Endothelial cell (in vitro differentiated cells): ENCODE measurements at regions not wholly inside any gene's neighbourhood (a gene's known extent, or its start where the extent isn't known, plus 50 kb on each side); places are given as distances from the start of the nearest gene placed in this dataset.

Experiments
- DNase-seq: peaks from one replicate; pipeline ENCODE4 v3.0.0; 2021; ENCODE audit warnings: low spot score
- H3K27ac Mint-ChIP-seq: one replicate; pipeline ENCODE4 v1.8.0; 2021; ENCODE audit warnings: mixed read lengths, inconsistent platforms; ENCODE audit not compliant: unreplicated experiment
- H3K27me3 Mint-ChIP-seq: one replicate; pipeline ENCODE4 v1.8.0; 2021; ENCODE audit warnings: mild to moderate bottlenecking, moderate library complexity, mixed read lengths, inconsistent platforms; ENCODE audit not compliant: unreplicated experiment
- H3K36me3 Mint-ChIP-seq: one replicate; pipeline ENCODE4 v1.8.0; 2021; ENCODE audit warnings: mild to moderate bottlenecking, low read depth, mixed read lengths, inconsistent platforms; ENCODE audit not compliant: unreplicated experiment
- H3K4me1 Mint-ChIP-seq: one replicate; pipeline ENCODE4 v1.8.0; 2021; ENCODE audit warnings: mild to moderate bottlenecking, mixed read lengths, inconsistent platforms; ENCODE audit not compliant: unreplicated experiment
- H3K4me3 Mint-ChIP-seq: one replicate; pipeline ENCODE4 v1.8.0; 2021; ENCODE audit warnings: mild to moderate bottlenecking, mixed read lengths, inconsistent platforms; ENCODE audit not compliant: unreplicated experiment
- H3K9me3 Mint-ChIP-seq: one replicate; pipeline ENCODE4 v1.8.0; 2021; ENCODE audit warnings: mixed read lengths, inconsistent platforms; ENCODE audit not compliant: unreplicated experiment
- TF ChIP-seq, protein P1 (sequence below): fragments of 200-600 bp; sonication (generic); IDR thresholded peaks from one replicate; pipeline ENCODE4 v1.5.0; 2021; ENCODE audit warnings: antibody characterized with exemption; ENCODE audit not compliant: unreplicated experiment

DNA sequence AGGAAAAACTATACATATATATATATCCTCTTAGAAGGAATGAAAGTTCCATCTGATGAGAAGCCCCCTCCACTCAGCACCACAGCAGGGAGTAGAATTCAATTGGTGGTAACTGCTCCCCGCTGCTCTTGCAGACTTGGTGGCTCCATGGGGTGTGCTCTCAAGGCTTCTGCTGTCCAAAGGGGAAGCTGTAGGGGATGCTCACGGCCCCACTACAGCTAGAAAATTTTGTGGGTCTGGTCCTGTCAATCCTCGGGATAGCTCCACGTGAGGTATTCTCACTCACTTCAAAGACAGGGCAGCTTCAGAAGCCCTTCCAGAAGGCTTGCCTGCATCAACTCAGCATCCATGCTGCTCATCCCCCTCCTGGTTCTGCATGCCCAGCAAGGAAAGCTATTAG is 247.2 kb downstream of the CETN3 start:
- no peaks in the 10 kb centered on the region for H3K27me3 Mint-ChIP-seq
- peaks cover 17% of the 10 kb centered on the region for H3K4me1 Mint-ChIP-seq
- TF ChIP-seq, protein P1, sequence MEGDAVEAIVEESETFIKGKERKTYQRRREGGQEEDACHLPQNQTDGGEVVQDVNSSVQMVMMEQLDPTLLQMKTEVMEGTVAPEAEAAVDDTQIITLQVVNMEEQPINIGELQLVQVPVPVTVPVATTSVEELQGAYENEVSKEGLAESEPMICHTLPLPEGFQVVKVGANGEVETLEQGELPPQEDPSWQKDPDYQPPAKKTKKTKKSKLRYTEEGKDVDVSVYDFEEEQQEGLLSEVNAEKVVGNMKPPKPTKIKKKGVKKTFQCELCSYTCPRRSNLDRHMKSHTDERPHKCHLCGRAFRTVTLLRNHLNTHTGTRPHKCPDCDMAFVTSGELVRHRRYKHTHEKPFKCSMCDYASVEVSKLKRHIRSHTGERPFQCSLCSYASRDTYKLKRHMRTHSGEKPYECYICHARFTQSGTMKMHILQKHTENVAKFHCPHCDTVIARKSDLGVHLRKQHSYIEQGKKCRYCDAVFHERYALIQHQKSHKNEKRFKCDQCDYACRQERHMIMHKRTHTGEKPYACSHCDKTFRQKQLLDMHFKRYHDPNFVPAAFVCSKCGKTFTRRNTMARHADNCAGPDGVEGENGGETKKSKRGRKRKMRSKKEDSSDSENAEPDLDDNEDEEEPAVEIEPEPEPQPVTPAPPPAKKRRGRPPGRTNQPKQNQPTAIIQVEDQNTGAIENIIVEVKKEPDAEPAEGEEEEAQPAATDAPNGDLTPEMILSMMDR, result no peak
- no peak for DNase-seq
- H3K4me3 Mint-ChIP-seq, result no peak overlapping the region
- H3K36me3 Mint-ChIP-seq, result no peaks in the 10 kb centered on the region
- H3K27ac Mint-ChIP-seq, result no peak overlapping the region
- H3K9me3 Mint-ChIP-seq, result no peaks in the 10 kb centered on the region

DNA sequence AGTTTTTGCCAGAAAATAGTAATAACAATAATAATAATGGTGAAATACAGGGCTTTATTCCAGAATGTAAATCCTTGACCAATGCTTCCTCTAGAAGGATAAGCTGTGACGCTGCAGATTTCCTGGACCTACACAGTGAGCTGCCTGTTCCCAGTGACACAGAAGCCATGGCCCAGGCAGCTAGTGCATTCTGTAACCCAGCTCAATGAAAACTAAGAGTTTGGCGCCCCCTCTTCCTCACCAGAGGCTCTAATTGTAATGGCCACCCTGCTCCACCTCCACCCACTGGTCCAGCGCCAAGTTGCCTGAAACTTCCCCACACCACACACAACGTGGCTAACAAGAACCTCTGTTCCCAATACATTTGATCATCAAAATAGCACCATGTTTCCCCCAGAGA is 248.1 kb downstream of the CETN3 start:
- Mint-ChIP-seq H3K4me3 (no peak overlapping the region), H3K36me3 (no peaks in the 10 kb centered on the region), H3K27ac (no peak overlapping the region), H3K27me3 (no peaks in the 10 kb centered on the region), H3K4me1 (peaks cover 20% of the 10 kb centered on the region), H3K9me3 (no peaks in the 10 kb centered on the region)
- DNase-seq, result peak; percentile 52
- TF ChIP-seq, protein P1, result no peak

DNA sequence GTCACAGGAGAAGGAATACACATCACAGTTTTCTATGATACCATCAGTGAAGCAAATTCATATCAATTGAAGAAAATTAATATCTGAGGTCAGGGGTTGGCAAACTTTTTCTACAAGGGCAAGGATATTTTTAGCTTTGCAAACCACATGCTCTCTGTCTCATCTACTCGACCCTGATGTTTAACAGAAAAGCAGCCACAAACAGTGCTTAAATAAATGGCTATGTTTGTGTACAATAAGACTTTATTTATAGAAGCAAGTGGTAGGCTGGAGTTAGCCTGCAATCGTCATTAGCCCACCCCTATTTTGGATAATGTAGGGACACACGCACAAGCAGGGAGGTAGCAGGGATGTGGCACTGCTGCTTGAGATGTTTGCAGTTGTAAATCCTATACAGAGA is 251.4 kb downstream of the CETN3 start:
- no peak overlapping the region for H3K4me3 Mint-ChIP-seq
- TF ChIP-seq, protein P1, result no peak

DNA sequence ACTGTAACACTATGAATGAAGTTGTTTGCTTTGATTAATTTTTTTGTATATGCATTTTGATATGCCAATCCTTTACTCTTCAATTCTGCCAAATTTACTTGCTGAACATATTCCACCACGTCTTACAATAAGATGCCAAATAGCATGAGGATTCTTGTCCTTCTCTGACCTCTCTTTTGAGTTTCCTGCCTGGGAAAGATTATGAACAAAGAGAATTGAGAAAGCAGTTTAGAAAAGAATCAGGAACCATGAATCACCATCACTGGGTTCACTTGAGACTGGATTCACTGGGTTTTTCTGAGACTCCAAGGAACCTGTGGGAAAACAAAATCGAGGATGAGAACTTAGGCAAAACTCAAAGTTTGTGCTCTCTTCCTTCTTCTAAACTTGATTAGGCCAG is 256.5 kb downstream of the CETN3 start:
- no peak overlapping the region for H3K4me3 Mint-ChIP-seq
- no peaks in the 10 kb centered on the region for H3K36me3 Mint-ChIP-seq
- H3K9me3 Mint-ChIP-seq, result peaks cover 2% of the 10 kb centered on the region
- no peak overlapping the region for H3K27ac Mint-ChIP-seq
- TF ChIP-seq, protein P1, result no peak
- DNase-seq, result no peak
- peaks cover 8% of the 10 kb centered on the region for H3K4me1 Mint-ChIP-seq
- H3K27me3 Mint-ChIP-seq, result no peaks in the 10 kb centered on the region

More for the DNA sequence above, 251.4 kb downstream of the CETN3 start:
- no peak for DNase-seq
- Mint-ChIP-seq H3K27me3 (no peaks in the 10 kb centered on the region), H3K4me1 (peaks cover 12% of the 10 kb centered on the region), H3K36me3 (no peaks in the 10 kb centered on the region), H3K9me3 (no peaks in the 10 kb centered on the region), H3K27ac (no peak overlapping the region)

DNA sequence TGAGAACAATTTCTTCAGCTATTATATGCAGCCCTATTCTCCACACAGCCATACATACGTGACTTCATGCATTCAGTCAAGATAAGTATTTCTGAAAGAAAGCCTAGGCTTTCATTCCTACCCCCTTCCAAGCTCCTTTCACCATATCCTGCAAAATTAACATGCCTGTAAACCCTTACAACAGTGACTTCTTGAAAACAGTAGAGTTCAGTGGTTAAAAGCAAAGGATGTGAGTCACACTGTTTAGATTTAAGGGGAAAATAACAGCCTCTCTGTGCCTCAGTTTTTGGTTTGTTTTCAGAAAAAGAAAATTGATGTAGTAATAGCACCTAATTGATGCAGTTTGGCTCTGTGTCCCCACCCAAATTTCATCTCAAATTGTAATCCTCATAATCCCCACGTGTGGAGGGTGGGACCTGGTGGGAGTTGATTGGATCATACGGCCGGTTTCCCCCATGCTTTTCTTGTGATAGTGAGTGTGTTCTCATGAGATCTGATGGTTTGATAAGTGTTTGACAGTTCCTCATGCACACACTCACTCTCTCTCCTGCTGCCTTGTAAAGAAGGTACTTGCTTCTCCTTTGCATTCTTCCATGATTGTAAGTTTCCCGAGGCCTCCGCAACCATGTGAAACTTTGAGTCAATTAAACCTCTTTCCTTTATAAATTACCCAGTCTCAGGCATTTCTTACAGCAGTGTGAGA is 264.8 kb downstream of the CETN3 start:
- H3K4me1 Mint-ChIP-seq, result no peaks in the 10 kb centered on the region
- TF ChIP-seq, protein P1, result no peak
- H3K4me3 Mint-ChIP-seq, result no peak overlapping the region
- no peak for DNase-seq
- H3K27ac Mint-ChIP-seq, result no peak overlapping the region
- no peaks in the 10 kb centered on the region for H3K36me3 Mint-ChIP-seq
- no peaks in the 10 kb centered on the region for H3K27me3 Mint-ChIP-seq
- H3K9me3 Mint-ChIP-seq, result peaks cover 12% of the 10 kb centered on the region
